ENCODE measurements at regions not wholly inside any gene's neighbourhood (a gene's known extent, or its start where the extent isn't known, plus 50 kb on each side); places are given as distances from the start of the nearest gene placed in this dataset.

- Histone ChIP-seq H3K27ac (ENCODE audit: extremely low read depth, low read depth, low read length) (no peak overlapping the region), H3K4me1 (ENCODE audit: control insufficient read depth, insufficient read depth, low read length) (no peaks in the 10 kb centered on the region), H3K36me3 (ENCODE audit: control insufficient read depth in 2 of 2, insufficient read depth in 1 of 2, low read length in 2 of 2) (no peaks in the 10 kb centered on the region), H3K4me3 (ENCODE audit: low read depth, low read length) (no peak overlapping the region), H3K9me3 (ENCODE audit: control insufficient read depth, insufficient read depth, low read depth, low read length) (no peaks in the 10 kb centered on the region)
- TF ChIP-seq ZNF558 (tag by site-specific recombination; IDR thresholded peaks at IDR 0.05) (no peak), ZNF518A (tag by site-specific recombination; conservative IDR thresholded peaks at IDR 0.05; ENCODE audit: low read depth) (no peak), ZNF843 (tag by site-specific recombination; IDR thresholded peaks at IDR 0.05) (no peak)
- ChIA-PET CTCF (interaction anchor here (0.6 kb wide), 1 partner anchor 119 kb away, joined by 3 read pairs; no protein-coding TSS in a partner anchor), POLR2A (interaction anchor here (0.5 kb wide), 1 partner anchor 154 kb away, joined by 6 read pairs; no protein-coding TSS in a partner anchor)
Observed at GRCh38 chr18:76713432-76713831, 108.9 kb upstream of the ZNF236 start.

- POLR2A ChIA-PET, result interaction anchor here (0.5 kb wide), 1 partner anchor 155 kb away, joined by 6 read pairs; no protein-coding TSS in a partner anchor
- CTCF ChIA-PET, result interaction anchor here (0.6 kb wide), 2 partner anchors 13 to 118 kb away, joined by 3 read pairs; no protein-coding TSS in a partner anchor
Observed at GRCh38 chr18:76712511-76713140, 109.7 kb upstream of the ZNF236 start.

GRCh38 chr18:76710646-76711520, 111.5 kb upstream of the ZNF236 start:
- H3K27ac ChIP-seq (ENCODE audit: extremely low read depth, low read depth, low read length), result no peak overlapping the region
- ChIA-PET CTCF (interaction anchor here (0.6 to 3.7 kb wide), 12 partner anchors 10 to 942 kb away, joined by 3 to 96 read pairs (median 6); no protein-coding TSS in a partner anchor), POLR2A (no interaction called here)
- no peak overlapping the region for H3K4me3 ChIP-seq (ENCODE audit: low read depth, low read length)
- H3K36me3 ChIP-seq (ENCODE audit: control insufficient read depth in 2 of 2, insufficient read depth in 1 of 2, low read length in 2 of 2), result no peaks in the 10 kb centered on the region
- TF ChIP-seq ZNF423 (tag by site-specific recombination; IDR thresholded peaks at IDR 0.05) (no peak), ZNF16 (tag by site-specific recombination; IDR thresholded peaks at IDR 0.05; ENCODE audit: low read depth) (no peak), ZBTB44 (tag by site-specific recombination; IDR thresholded peaks at IDR 0.05) (no peak), ZNF112 (tag by site-specific recombination; IDR thresholded peaks at IDR 0.05) (no peak), ZNF571 (tag by site-specific recombination; IDR thresholded peaks at IDR 0.05) (no peak)
- H3K9me3 ChIP-seq (ENCODE audit: control insufficient read depth, insufficient read depth, low read depth, low read length), result no peaks in the 10 kb centered on the region
- no peaks in the 10 kb centered on the region for H3K4me1 ChIP-seq (ENCODE audit: control insufficient read depth, insufficient read depth, low read length)

More at GRCh38 chr18:76712511-76713140, 109.7 kb upstream of the ZNF236 start:
- Histone ChIP-seq H3K4me1 (ENCODE audit: control insufficient read depth, insufficient read depth, low read length) (no peaks in the 10 kb centered on the region), H3K9me3 (ENCODE audit: control insufficient read depth, insufficient read depth, low read depth, low read length) (no peaks in the 10 kb centered on the region), H3K4me3 (ENCODE audit: low read depth, low read length) (no peak overlapping the region), H3K27ac (ENCODE audit: extremely low read depth, low read depth, low read length) (no peak overlapping the region), H3K36me3 (ENCODE audit: control insufficient read depth in 2 of 2, insufficient read depth in 1 of 2, low read length in 2 of 2) (no peaks in the 10 kb centered on the region)
- TF ChIP-seq ZNF561 (tag by site-specific recombination; IDR thresholded peaks at IDR 0.05; ENCODE audit: borderline replicate concordance), result no peak

All from HEK293 (cell line).